RWPE1 (cell line): ENCODE measurements at regions not wholly inside any gene's neighbourhood (a gene's known extent, or its start where the extent isn't known, plus 50 kb on each side); places are given as distances from the start of the nearest gene placed in this dataset.
"Not testable (repeated sequence)": the region's sequence is repeated elsewhere in the genome, so short reads cannot be mapped to it uniquely, and the experiment has no call there.

Experiments used
- CTCF ChIA-PET: fragments of 350-600 bp; sonication (Branson Sonifier 250); formaldehyde crosslinking; extraction: SDS; loops from one replicate; lab custom pipeline; 2021; lab: Yijun Ruan, JAX
- POLR2A ChIA-PET: fragments of 400-600 bp; formaldehyde crosslinking; extraction: SDS; loops from one replicate; lab custom pipeline; 2020; ENCODE audit warnings: antibody characterized with exemption; ENCODE audit not compliant: low non-redundant PET; lab: Yijun Ruan, JAX
- DNase-seq: peaks from one replicate; pipeline ENCODE4 v3.0.0; 2012; ENCODE audit warnings: low spot score
- H3K27ac ChIP-seq: fragments of 450-650 bp; 2 replicates; pipeline ENCODE4 v1.5.1; 2017
- TF ChIP-seq, protein P1 (sequence below): fragments of 450-650 bp; conservative IDR thresholded peaks from 2 replicates; pipeline ENCODE4 v1.5.1; 2017; ENCODE audit warnings: low read depth, mild to moderate bottlenecking

DNA sequence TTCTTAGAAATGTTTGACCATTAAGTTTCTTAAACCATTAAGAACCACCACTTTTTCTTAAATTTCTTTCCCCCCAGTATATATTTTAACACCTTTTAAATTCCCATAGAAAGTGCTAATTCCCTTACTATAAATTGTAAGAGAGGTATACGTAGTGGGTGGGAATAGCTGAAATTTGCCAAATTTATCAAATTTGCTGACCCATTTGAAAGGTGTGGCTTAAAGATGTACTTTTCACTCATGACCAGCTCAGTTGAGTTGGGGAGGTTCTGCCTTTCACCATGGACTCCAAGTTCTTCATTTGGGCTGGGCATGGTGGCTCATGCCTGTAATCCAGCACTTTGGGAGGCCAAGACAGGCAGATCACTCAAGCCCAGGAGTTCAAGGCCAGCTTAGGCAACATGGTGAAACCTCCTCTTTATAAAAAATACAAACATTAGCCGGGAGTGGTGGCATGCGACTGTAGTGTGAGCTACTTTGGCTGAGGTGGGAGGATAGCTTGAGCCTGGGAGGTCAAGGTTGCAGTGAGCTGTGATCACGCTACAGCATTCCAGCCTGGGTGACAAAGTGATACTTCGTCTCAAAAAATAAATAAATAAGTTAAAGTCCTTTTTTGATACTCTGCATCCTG is 133.2 kb downstream of the MRPL57 start:
- DNase-seq = no peak
- POLR2A ChIA-PET = no interaction called here
- no peak overlapping the region for H3K27ac ChIP-seq
- CTCF ChIA-PET = no interaction called here
- TF ChIP-seq, protein P1, sequence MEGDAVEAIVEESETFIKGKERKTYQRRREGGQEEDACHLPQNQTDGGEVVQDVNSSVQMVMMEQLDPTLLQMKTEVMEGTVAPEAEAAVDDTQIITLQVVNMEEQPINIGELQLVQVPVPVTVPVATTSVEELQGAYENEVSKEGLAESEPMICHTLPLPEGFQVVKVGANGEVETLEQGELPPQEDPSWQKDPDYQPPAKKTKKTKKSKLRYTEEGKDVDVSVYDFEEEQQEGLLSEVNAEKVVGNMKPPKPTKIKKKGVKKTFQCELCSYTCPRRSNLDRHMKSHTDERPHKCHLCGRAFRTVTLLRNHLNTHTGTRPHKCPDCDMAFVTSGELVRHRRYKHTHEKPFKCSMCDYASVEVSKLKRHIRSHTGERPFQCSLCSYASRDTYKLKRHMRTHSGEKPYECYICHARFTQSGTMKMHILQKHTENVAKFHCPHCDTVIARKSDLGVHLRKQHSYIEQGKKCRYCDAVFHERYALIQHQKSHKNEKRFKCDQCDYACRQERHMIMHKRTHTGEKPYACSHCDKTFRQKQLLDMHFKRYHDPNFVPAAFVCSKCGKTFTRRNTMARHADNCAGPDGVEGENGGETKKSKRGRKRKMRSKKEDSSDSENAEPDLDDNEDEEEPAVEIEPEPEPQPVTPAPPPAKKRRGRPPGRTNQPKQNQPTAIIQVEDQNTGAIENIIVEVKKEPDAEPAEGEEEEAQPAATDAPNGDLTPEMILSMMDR = no peak

DNA sequence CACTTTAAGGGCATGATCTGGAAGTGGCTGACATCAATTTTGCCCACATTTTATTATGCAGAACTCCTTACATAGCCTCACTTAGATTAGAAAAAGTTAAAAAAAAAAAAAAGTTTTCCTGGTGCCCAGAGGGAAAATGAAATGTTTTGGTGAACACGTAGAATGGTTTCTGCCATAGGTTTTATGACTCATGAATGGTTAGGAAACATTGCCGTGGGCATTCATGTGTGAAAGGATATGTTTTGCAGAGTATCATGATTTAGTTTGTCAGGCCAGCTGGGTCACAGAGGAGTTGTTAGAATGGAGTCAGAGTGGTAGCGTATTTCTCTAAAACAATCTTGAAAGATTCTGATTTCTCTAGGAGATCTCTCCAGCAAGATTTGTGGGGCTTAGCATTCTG is 133.8 kb downstream of the MRPL57 start:
- TF ChIP-seq, protein P1 = no peak
- peak; percentile 38 for DNase-seq
- ChIA-PET POLR2A (no interaction called here), CTCF (no interaction called here)
- H3K27ac ChIP-seq = no peak overlapping the region

DNA sequence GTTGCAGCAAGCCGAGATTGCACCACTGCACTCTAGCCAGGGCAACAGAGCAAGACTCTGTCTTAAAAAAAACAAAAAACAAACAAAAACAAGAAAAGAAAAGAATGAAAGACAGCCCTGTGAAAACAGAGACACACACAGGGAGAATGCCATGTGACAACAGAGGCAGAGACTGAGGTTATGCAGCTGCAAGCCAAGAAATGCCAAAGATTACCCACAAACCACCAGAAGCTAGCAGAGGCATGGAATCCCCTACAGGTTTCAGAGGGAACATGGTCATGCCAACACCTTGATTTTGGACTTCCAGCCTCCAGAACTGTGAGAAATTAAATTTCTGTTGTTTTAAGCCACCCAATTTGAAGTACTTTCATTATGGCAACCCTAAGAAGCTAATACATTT is 138.5 kb downstream of the MRPL57 start:
- CTCF ChIA-PET = interaction anchor here (0.6 kb wide), 1 partner anchor 58 kb away, joined by 3 read pairs; no protein-coding TSS in a partner anchor
- POLR2A ChIA-PET, DNase-seq, H3K27ac ChIP-seq: not testable (repeated sequence)

DNA sequence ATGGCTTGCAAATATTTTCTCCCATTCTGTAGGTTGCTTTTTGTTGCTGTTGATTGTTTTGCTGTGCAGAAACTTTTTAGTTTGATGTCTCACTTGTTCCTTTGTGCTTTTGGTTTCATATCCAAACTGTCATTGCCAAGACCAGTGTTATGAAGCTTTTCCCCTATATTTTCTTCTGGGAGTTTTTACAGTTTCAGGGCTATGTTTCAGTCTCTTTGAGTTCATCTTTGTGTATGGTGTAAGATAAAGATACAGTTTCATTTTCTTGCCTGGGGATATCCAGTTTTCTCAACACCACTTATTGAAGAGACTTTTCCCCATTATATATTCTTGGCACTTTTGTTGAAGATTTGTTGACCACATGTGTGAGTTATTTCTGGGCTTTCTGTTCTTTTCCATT is 139.9 kb downstream of the MRPL57 start:
- CTCF ChIA-PET = no interaction called here
- POLR2A ChIA-PET = no interaction called here
- no peak for DNase-seq
- TF ChIP-seq, protein P1 = no peak
- H3K27ac ChIP-seq = no peak overlapping the region

DNA sequence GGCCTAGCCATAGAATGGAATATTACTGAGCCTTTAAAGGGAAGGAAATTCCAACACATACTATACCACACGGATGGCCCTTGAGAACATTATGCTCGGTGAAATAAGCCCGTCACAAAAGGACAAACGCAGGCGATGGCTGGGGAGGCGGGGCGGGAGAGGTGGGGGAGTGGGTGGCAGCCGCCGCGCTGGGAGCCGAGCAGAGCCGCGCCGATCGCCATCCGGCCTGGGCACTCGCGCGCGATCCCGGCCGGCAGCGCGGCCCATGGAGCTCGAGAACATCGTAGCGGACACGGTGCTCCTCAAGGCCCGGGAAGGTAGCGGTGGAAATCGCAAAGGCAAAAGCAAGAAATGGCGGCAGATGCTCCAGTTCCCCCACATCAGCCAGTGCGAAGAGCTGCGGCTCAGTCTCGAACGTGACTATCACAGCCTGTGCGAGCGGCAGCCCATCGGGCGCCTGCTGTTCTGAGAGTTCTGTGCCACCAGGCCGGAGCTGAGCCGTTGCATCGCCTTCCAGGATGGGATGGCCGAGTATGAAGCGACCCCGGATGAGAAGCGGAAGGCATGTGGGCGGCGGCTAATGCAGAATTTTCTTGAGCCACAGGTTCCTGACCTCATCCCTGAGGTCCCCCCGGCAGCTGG is 140.1 kb downstream of the ZDHHC20 start:
- DNase-seq = no peak
- POLR2A ChIA-PET = no interaction called here
- CTCF ChIA-PET = interaction anchor here (0.6 to 0.7 kb wide), 2 partner anchors 11 to 385 kb away, joined by 4 to 5 read pairs; no protein-coding TSS in a partner anchor
- no peak overlapping the region for H3K27ac ChIP-seq
- TF ChIP-seq, protein P1 = no peak

DNA sequence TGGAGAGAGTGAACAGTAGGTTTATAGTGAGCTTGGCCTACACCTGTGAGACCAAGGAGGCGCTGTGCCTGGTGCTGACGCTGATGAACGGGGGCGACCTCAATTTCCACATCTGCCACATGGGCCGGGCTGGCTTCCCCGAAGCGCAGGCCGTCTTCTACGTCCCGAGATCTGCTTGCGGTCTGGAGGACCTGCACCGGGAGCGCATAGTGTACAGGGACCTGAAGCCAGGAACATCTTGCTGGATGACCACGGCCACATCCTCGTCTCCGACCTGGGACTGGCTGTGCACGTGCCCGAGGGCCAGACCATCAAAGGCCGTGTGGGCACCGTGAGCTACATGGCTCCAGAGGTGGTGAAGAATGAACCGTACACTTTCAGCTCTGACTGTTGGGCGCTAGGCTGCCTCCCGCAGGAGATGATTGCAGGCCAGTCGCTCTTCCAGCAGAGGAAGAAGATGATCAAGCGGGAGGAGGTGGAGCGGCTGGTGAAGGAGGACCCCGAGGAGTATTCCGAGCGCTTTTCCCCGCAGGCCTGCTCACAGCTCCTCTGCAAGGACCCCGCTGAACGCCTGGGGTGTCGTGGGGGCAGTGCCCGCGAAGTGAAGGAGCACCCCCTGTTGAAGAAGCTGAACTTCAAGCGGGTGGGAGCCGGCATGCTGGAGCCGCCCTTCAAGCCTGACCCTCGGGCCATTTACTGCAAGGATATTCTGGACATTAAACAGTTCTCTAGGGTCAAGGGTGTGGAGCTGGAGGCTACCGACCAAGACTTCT is 139.0 kb downstream of the ZDHHC20 start:
- CTCF ChIA-PET = no interaction called here
- POLR2A ChIA-PET = no interaction called here
- H3K27ac ChIP-seq = no peak overlapping the region
- TF ChIP-seq, protein P1 = no peak
- DNase-seq = no peak
